Esophagus muscularis mucosa (tissue), 4 donors: ENCODE measurements at regions not wholly inside any gene's neighbourhood (a gene's known extent, or its start where the extent isn't known, plus 50 kb on each side); places are given as distances from the start of the nearest gene placed in this dataset.

Experiments
- DNase-seq: peaks from one replicate; pipeline ENCODE4 v3.0.0-alpha.2; 2017; ENCODE audit errors: extremely low spot score
- H3K27ac ChIP-seq, 4 donors: fragments of 200-600 bp; sonication (generic); replicated peaks in 1 of 4; 1 replicate in 3 of 4; 2 replicates in 1 of 4; pipeline ENCODE4 v1.5.1; 2016 to 2019; ENCODE audit warnings: mild to moderate bottlenecking in 1 of 4
- H3K27me3 ChIP-seq, 4 donors: fragments of 200-600 bp; sonication (generic); one replicate each; pipeline versions ENCODE4 v1.5.1 to v1.6.0; 2016 to 2019
- H3K36me3 ChIP-seq, 4 donors: fragments of 200-600 bp; sonication (generic); one replicate each; pipeline ENCODE4 v1.5.1; 2016 to 2019
- H3K4me1 ChIP-seq, 4 donors: fragments of 200-600 bp; sonication (generic); one replicate each; pipeline ENCODE4 v1.5.1; 2016 to 2019
- H3K4me3 ChIP-seq, 4 donors: fragments of 200-600 bp; sonication (generic); 1 replicate in 2 of 4; 2 replicates in 2 of 4; pipeline ENCODE4 v1.5.1; 2016 to 2019; ENCODE audit warnings: mild to moderate bottlenecking in 4 of 4, moderate library complexity in 1 of 4
- H3K9me3 ChIP-seq, 4 donors: fragments of 200-600 bp; sonication (generic); 1 replicate in 3 of 4; 2 replicates in 1 of 4; pipeline ENCODE4 v1.5.1; 2016 to 2019
- CTCF ChIP-seq, 3 experiments: fragments of 200-600 bp in 2 of 3; fragments of 450-650 bp in 1 of 3; sonication (generic) in 2 of 3; IDR thresholded peaks; one replicate each; pipeline ENCODE4 v1.5.1; 2017 to 2019; ENCODE audit warnings: antibody characterized with exemption in 3 of 3, mild to moderate bottlenecking in 2 of 3, moderate library complexity in 1 of 3
- EP300 ChIP-seq: sonication (generic); formaldehyde crosslinking; IDR thresholded peaks from one replicate; pipeline ENCODE4 v1.6.1; 2017; ENCODE audit warnings: antibody characterized with exemption
- POLR2A ChIP-seq: fragments of 450-650 bp; IDR thresholded peaks from one replicate; pipeline ENCODE4 v1.6.1; 2017; ENCODE audit warnings: antibody characterized with exemption, moderate library complexity, mild to moderate bottlenecking, low read depth
- POLR2AphosphoS5 ChIP-seq, 2 donors: sonication (generic); formaldehyde crosslinking; IDR thresholded peaks; one replicate each; pipeline ENCODE4 v1.6.1; 2017; ENCODE audit warnings: antibody characterized with exemption in 2 of 2
- WGBS: methylation state at CpG from one replicate; pipeline ENCODE4 v1.1.5; 2018; 5-methylcytosine and 5-hydroxymethylcytosine counted together
- intact Hi-C: fragments of 100-400 bp; cut with DNase I; formaldehyde crosslinking; loops from one replicate; pipeline ENCODE4 v1.15.1; 2023

DNA sequence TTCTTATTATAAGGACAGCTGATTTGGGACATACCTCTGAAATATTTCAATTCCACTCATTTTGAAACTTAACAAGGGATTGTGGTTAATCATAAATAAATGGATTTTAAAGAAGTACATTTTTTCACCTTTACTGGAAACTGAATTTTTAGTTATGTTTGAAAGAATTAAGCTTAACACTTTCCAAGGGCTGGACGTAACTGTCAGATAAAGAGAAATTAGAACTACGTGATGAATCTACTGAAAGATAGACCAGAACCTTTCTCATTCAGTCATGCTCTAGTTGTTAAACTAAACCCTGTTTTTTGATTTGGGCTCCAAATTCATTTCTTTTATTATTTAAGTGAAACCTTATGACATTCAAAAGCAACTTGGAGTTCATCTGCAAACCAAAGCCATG lies 1892.1 kb upstream of the SEL1L start:
- WGBS, result 85% methylated on average over 2 of the region's 2 CpGs
- no peaks in the 10 kb centered on the region for H3K36me3 ChIP-seq
- no peak overlapping the region for H3K4me3 ChIP-seq
- H3K27ac ChIP-seq, result no peak overlapping the region
- TF ChIP-seq EP300 (no peak), POLR2A (no peak), CTCF (IDR thresholded peaks at IDR 0.05) (no peak), POLR2AphosphoS5 (IDR thresholded peaks at IDR 0.05) (no peak)
- no peaks in the 10 kb centered on the region for H3K9me3 ChIP-seq
- intact Hi-C loops, result no loop called here
- no peak for DNase-seq
- no peaks in the 10 kb centered on the region for H3K4me1 ChIP-seq
- H3K27me3 ChIP-seq, result no peaks in the 10 kb centered on the region

DNA sequence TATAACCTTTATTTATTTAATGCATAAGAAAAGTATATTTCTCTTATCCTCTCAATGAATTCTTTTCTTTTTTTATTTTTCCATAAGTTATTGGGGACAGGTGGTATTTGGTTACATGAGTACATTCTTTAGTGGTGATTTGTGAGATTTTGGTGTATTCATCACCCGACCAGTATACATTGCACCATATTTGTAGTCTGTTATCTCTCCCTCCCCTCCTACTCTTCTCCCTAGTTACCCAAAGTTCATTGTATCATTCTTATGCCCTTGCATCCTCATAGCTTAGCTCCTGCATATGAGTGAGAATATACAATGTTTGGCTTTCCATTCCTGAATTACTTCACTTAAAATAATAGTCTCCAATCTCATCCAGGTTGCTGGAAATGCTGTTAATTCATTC lies 1900.0 kb upstream of the SEL1L start:
- Histone ChIP-seq H3K9me3 (no peaks in the 10 kb centered on the region), H3K4me1 (no peaks in the 10 kb centered on the region), H3K27ac (no peak overlapping the region), H3K4me3 (no peak overlapping the region), H3K36me3 (no peaks in the 10 kb centered on the region), H3K27me3 (no peaks in the 10 kb centered on the region)
- WGBS, result 84% methylated on average over 1 of the region's 1 CpG
- intact Hi-C loops, result no loop called here
- TF ChIP-seq POLR2AphosphoS5 (IDR thresholded peaks at IDR 0.05), result no peak
- TF ChIP-seq POLR2A, result no peak
- no peak for DNase-seq

- TF ChIP-seq EP300 (no peak), CTCF (IDR thresholded peaks at IDR 0.05) (no peak)
- Histone ChIP-seq H3K4me1 (no peaks in the 10 kb centered on the region), H3K9me3 (no peaks in the 10 kb centered on the region), H3K27me3 (no peaks in the 10 kb centered on the region), H3K4me3 (no peak overlapping the region), H3K27ac (no peak overlapping the region), H3K36me3 (no peaks in the 10 kb centered on the region)
- 83% methylated on average over 2 of the region's 2 CpGs for WGBS
- no peak for DNase-seq
- intact Hi-C loops, result no loop called here
Observed at GRCh38 chr14:83441801-83442200, 1908.1 kb upstream of the SEL1L start.

DNA sequence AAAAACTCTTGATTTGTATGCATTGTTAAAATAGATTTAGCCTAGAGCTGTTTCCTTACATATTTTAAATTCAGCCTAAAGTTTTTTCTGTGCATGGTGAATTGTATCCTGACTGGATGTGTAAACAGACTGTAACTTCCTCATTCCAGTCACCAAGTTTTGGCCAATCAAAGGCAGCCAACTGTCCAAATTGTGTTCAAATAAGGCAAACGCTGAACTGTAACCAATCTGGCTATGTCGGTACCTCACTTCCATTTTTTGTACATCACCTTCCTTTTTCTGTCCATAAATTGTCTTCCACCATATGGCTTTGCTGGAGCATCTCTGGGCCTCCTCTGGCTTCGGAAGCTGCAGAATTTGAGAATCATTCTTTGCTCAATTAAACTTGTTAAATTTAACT lies 1921.9 kb upstream of the SEL1L start:
- no peak for DNase-seq
- TF ChIP-seq POLR2A, result no peak
- no peak for TF ChIP-seq POLR2AphosphoS5 (IDR thresholded peaks at IDR 0.05)
- TF ChIP-seq EP300, result no peak
- no peak for TF ChIP-seq CTCF (IDR thresholded peaks at IDR 0.05)
- intact Hi-C loops, result no loop called here
- H3K27ac ChIP-seq, result no peak overlapping the region
- H3K27me3 ChIP-seq, result no peaks in the 10 kb centered on the region
- peaks cover 0 to 13% (median 5%) of the 10 kb centered on the region in 4 donors for H3K9me3 ChIP-seq
- H3K4me1 ChIP-seq, result no peaks in the 10 kb centered on the region
- WGBS, result 86% methylated on average over 3 of the region's 3 CpGs
- no peaks in the 10 kb centered on the region for H3K36me3 ChIP-seq
- H3K4me3 ChIP-seq, result no peak overlapping the region

- Histone ChIP-seq H3K4me1 (no peaks in the 10 kb centered on the region), H3K9me3 (peaks cover 0 to 8% (median 3%) of the 10 kb centered on the region in 4 donors), H3K27me3 (no peaks in the 10 kb centered on the region), H3K27ac (no peak overlapping the region), H3K4me3 (no peak overlapping the region), H3K36me3 (no peaks in the 10 kb centered on the region)
- TF ChIP-seq EP300, result no peak
- no peak for TF ChIP-seq POLR2A
- TF ChIP-seq POLR2AphosphoS5 (IDR thresholded peaks at IDR 0.05), result no peak
- TF ChIP-seq CTCF (IDR thresholded peaks at IDR 0.05), result no peak
- 90% methylated on average over 4 of the region's 4 CpGs for WGBS
- DNase-seq, result no peak
- intact Hi-C loops, result loop anchor here (5.0 kb wide), 1 partner anchor 1469 kb away; no protein-coding TSS in a partner anchor
Observed at GRCh38 chr14:83461521-83461920, 1927.9 kb upstream of the SEL1L start.
